ENCODE measurements at regions not wholly inside any gene's neighbourhood (a gene's known extent, or its start where the extent isn't known, plus 50 kb on each side); places are given as distances from the start of the nearest gene placed in this dataset.
"Not testable (repeated sequence)": the region's sequence is repeated elsewhere in the genome, so short reads cannot be mapped to it uniquely, and the experiment has no call there.

DNA sequence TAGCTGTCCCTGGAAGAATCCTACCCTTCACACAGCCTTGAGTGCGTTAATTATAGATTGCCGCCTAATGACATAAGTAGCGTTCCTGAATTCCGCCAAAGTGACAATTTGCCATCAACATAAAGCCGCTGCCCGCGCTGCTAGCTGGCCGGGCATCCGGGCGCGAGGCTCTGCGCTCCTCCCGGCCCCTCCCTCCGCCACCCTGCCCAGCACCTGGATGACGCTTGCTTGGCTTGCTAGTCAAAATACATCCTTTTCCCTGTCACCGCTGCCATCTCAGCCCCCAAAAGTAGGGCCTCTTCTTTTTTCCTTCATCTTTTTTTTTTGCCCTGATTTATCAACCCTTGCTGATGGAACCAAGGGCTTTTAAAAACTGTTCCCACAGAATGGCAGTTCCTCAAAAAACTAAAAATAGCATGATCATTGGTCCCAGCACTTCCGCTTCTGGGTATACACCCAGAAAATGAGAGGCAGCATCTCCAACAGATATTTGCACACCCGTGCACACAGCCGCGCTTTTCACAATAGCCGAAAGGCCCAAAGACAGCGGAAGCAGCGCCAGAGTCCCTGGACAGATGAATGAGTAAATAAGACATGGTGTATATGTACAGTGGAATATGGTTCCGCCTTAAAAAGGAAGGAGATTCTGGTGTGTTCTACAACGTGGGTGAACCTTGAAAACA lies 235.2 kb downstream of the BCL11B start:
- peak in 2 of 3 donors; percentile 10 to 38 for DNase-seq (ENCODE audit: low read depth in 2 of 3, low spot score in 2 of 3)

GRCh38 chr14:99037326-99037725 lies 234.7 kb downstream of the BCL11B start:
- not testable (repeated sequence) for DNase-seq (ENCODE audit: low read depth in 2 of 3, low spot score in 2 of 3)

DNA sequence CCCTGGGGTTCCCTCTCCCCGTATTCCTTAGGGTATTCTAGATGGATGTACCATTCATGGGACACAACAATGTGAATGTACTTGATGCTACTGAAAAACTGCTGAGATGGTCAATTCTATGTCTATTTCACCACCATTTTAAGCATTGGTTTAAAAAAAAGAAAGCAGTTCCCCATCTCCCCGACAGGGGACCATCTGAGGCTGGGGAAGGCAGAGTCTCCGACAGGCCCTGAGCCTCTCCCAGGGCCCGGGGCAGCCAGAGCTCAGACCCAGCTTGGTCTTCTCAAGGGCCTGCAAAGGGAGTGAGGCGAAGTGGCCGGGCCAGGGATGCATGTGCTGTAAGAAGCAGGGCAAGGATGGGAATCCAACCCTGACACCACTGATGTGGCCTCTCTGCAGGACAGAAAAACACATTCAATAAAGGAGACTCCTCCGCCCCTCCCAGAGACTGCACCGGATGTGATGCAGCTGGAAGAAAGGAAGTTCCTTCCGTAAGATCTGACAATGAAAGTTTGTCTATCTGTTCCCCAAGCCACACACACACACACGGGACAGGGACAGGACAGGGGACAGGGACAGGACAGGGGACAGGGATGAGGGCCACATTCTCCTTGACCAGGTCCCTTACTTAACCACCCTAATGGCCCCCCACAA lies 234.1 kb downstream of the BCL11B start:
- DNase-seq (ENCODE audit: low read depth in 2 of 3, low spot score in 2 of 3) = no peak

DNA sequence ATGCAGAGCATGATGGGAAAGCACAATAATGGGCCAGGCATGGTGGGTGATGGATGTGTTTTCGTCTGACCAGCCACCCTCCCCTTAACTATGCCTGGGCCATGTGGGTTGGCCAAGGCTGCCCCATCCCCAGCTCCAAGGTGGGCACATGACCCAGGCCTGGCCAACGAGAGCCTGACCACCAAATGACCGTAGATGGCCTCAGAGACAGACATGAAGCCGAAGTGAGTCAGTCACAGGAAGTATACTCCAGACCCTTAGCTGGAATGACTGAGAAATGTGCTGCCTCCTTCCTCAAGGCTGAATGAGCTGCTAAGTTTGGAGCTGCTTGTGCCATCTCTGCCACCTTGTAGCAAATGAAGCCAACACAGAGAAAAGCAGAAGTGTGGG lies 233.6 kb downstream of the BCL11B start:
- DNase-seq (ENCODE audit: low read depth in 2 of 3, low spot score in 2 of 3) = no peak

DNA sequence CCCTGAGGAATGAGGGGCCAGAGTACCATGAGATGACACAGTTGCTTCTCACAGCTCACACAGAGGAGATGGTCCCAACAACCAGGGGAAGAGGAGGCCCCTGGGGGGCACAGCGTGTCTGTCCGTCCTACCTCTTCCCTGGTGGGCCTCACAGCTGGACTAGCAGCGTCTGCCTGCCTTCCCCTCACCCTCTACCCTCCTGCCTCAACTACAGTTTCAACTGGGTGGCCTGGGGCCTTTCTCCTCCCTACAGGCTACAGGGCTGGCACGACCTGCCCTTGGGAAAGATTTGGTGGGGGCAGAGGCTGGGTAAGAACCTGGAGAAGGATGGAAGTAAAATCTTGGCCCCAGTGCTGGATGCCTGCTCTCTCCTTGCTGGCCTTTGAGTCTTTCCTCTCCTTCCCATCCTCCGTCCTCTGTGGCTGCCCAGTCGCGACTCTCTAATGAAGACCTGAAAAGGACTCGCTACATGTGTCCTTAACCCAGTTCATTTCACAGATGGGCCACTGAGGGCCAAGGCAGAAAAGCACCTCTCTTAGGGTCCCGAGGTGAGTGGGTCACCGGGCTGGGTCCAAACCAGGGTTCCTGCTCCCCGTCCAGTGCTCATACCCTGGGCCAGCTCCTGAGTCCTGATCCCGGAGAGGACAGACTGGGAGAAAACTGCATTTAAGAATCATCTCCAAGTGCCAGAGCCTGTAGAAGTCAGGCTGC lies 232.5 kb downstream of the BCL11B start:
- DNase-seq (ENCODE audit: low read depth in 2 of 3, low spot score in 2 of 3) = no peak

GRCh38 chr14:99040052-99040451 lies 231.9 kb downstream of the BCL11B start:
- no peak for DNase-seq (ENCODE audit: low read depth in 2 of 3, low spot score in 2 of 3)

DNA sequence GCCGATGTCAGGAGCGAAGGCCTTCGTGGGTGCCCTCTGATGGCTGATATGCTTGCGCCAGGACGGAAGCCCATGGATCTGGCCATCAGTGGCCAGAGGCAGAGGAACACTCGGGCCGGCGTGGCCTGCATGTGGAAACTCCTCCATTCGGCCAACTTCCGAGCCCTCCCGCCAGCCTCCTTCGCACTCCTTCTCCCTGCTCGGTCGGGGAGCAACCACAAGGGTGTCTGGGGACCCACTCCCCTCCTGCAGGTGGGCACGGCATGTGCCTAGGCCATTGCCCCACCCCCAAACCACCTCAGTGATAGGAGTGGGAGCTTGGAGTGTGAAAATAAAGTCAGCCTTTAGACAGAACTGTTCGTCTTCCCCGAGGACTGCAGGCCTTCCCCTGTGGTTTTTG lies 231.3 kb downstream of the BCL11B start:
- no peak for DNase-seq (ENCODE audit: low read depth in 2 of 3, low spot score in 2 of 3)

GRCh38 chr14:99041141-99041819 lies 230.7 kb downstream of the BCL11B start:
- DNase-seq (ENCODE audit: low read depth in 2 of 3, low spot score in 2 of 3) = no peak

DNA sequence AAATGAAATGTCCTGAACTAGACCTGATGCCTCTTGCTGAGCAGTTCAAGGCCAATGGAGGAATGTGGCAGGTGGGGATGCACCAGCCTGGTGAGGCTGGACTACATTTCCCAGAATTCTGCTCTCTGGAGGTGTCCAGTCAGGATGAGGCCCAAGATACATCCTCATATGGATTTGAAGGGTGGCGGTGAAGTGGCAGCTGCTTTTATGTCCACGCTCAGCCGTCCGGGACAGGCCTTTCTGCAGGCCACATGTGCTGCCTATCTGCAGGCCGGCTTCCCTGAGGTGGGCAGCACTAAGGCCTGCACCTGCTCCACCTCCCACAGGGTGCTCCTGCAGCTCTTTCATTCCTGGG lies 230.2 kb downstream of the BCL11B start:
- no peak for DNase-seq (ENCODE audit: low read depth in 2 of 3, low spot score in 2 of 3)

GRCh38 chr14:99042381-99043266 lies 229.4 kb downstream of the BCL11B start:
- DNase-seq (ENCODE audit: low read depth in 2 of 3, low spot score in 2 of 3) = no peak

GRCh38 chr14:99043267-99043615 lies 228.8 kb downstream of the BCL11B start:
- no peak for DNase-seq (ENCODE audit: low read depth in 2 of 3, low spot score in 2 of 3)

DNA sequence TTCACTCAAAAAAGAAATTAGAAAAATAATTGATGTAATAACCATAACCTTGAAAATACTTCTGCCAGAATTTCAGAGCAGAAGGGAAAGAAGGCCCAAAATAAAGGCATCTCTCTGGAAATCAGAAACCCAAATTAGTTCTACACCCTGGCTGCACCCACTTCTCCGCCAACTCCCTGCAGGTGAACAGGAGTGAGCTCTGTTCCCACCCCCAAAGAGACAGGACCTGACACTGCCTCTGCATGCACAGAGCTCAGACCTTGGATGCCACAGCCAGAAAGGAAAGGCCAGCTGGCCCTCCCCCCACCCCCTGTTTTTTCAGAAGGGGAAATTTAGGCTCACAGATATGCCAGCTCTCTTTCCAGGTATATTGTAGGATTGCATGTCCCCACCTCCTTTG lies 228.2 kb downstream of the BCL11B start:
- no peak for DNase-seq (ENCODE audit: low read depth in 2 of 3, low spot score in 2 of 3)

DNA sequence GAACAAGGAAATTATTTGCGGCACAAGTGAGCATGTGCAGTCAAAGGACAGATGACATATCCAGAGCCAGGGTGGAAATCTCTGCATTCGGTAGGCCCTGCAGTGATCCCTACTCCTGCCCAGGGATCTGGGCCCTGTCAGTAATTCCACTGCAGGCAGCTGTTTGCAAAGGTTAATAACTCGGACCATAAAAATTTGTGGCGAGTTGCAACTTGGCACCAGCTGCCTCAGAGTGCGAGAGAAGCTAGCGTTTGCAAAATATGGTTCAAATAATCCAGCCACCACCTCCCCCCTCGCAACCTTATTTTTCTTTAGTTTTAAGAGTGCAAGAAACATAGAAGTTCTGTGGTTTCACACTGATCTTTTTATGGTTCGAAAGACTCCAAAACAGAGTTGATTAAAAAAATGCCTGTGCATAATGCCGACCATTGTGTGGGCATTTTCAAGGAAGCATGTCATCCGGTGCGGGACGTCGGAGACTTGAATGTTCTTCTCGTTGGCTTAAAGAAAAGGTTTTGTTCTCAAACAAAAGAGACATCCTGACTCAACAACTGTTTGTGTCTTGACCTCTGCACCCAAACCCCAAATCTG lies 224.5 kb downstream of the BCL11B start:
- DNase-seq (ENCODE audit: low read depth in 2 of 3, low spot score in 2 of 3) = no peak

- DNase-seq (ENCODE audit: low read depth in 2 of 3, low spot score in 2 of 3) = no peak
These were observed 221.7 kb downstream of the BCL11B start for GRCh38 chr14:99050309-99050708.

GRCh38 chr14:99052467-99052866 lies 219.5 kb downstream of the BCL11B start:
- no peak for DNase-seq (ENCODE audit: low read depth in 2 of 3, low spot score in 2 of 3)

- DNase-seq (ENCODE audit: low read depth in 2 of 3, low spot score in 2 of 3) = no peak
These were observed 217.0 kb downstream of the BCL11B start for GRCh38 chr14:99055019-99055418.

DNA sequence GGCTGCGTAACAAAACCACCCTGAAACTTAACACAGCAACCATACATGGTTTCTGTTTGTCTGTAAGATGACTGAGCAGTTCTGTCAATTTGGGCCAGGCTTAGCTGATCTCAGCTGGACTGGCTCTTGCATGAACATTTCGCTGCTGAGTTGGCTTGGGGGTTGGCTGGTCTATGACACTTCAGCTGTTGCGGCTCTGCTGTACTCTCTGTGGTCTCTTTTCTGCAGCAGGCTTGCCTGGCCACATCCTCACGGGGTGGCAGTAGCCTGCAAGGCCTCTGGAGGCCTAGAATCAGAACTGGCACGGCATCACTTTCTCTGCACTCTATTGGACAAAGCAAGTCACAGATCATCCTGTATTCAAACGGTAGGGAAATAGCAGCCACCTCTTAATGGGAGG lies 216.2 kb downstream of the BCL11B start:
- no peak for DNase-seq (ENCODE audit: low read depth in 2 of 3, low spot score in 2 of 3)

GRCh38 chr14:99057576-99058083 lies 214.4 kb downstream of the BCL11B start:
- no peak for DNase-seq (ENCODE audit: low read depth in 2 of 3, low spot score in 2 of 3)

GRCh38 chr14:99058542-99058941 lies 213.5 kb downstream of the BCL11B start:
- DNase-seq (ENCODE audit: low read depth in 2 of 3, low spot score in 2 of 3) = no peak

GRCh38 chr14:99062216-99062615 lies 209.8 kb downstream of the BCL11B start:
- no peak for DNase-seq (ENCODE audit: low read depth in 2 of 3, low spot score in 2 of 3)

All from hematopoietic multipotent progenitor cell (in vitro differentiated cells).